WTC11 (cell line): ENCODE measurements at regions not wholly inside any gene's neighbourhood (a gene's known extent, or its start where the extent isn't known, plus 50 kb on each side); places are given as distances from the start of the nearest gene placed in this dataset.

Experiments
- ATAC-seq: fragments of 200-7000 bp; cut with Tn5 transposase; 2 replicates; pipeline ENCODE4 v1.10.0; 2021; ENCODE audit warnings: mild to moderate bottlenecking, moderate library complexity
- CTCF ChIA-PET: fragments of 300-600 bp; sonication (Branson Sonifier 250); formaldehyde crosslinking; loops from one replicate; lab custom pipeline; 2021; ENCODE audit warnings: antibody characterized with exemption; lab: Charles Lee
- POLR2A ChIA-PET: fragments of 350-600 bp; sonication (Branson Sonifier 250); formaldehyde crosslinking; loops from one replicate; lab custom pipeline; 2021; ENCODE audit warnings: antibody characterized with exemption; lab: Charles Lee
- DNase-seq: peaks from one replicate; pipeline ENCODE4 v3.0.0; 2021; ENCODE audit warnings: low spot score
- H3K27ac Mint-ChIP-seq: 2 replicates; pipeline ENCODE4 v1.8.0; 2021; ENCODE audit warnings: mixed read lengths
- H3K27me3 Mint-ChIP-seq: 2 replicates; pipeline ENCODE4 v1.8.0; 2021; ENCODE audit warnings: low read depth, mild to moderate bottlenecking, moderate library complexity, mixed read lengths
- H3K36me3 Mint-ChIP-seq: 2 replicates; pipeline ENCODE4 v1.8.0; 2021; ENCODE audit warnings: mixed read lengths
- H3K4me1 Mint-ChIP-seq: 2 replicates; pipeline ENCODE4 v1.8.0; 2022; ENCODE audit warnings: mixed read lengths
- H3K4me3 Mint-ChIP-seq: 2 replicates; pipeline ENCODE4 v1.8.0; 2021; ENCODE audit warnings: mild to moderate bottlenecking, moderate library complexity, mixed read lengths
- H3K9me3 Mint-ChIP-seq: 2 replicates; pipeline ENCODE4 v1.8.0; 2021; ENCODE audit warnings: mixed read lengths
- AFF4 ChIP-seq: sonication (generic); formaldehyde crosslinking; IDR thresholded peaks from 2 replicates; pipeline ENCODE4 v1.8.1; 2023; ENCODE audit warnings: mild to moderate bottlenecking, missing genetic modification reagents, borderline replicate concordance
- ATF3 ChIP-seq: sonication (generic); formaldehyde crosslinking; conservative IDR thresholded peaks from 2 replicates; pipeline ENCODE4 v1.8.1; 2022; ENCODE audit warnings: mild to moderate bottlenecking, missing genetic modification reagents
- ATF6 ChIP-seq: sonication (generic); formaldehyde crosslinking; IDR thresholded peaks from 2 replicates; pipeline ENCODE4 v1.8.1; 2023; ENCODE audit warnings: mild to moderate bottlenecking, missing genetic modification reagents
- CREM ChIP-seq: sonication (generic); formaldehyde crosslinking; IDR thresholded peaks from 2 replicates; pipeline ENCODE4 v1.8.1; 2022; ENCODE audit warnings: mild to moderate bottlenecking, missing genetic modification reagents, moderate library complexity
- ELF4 ChIP-seq: sonication (generic); formaldehyde crosslinking; IDR thresholded peaks from 2 replicates; pipeline ENCODE4 v1.8.1; 2022; ENCODE audit warnings: low read depth, mild to moderate bottlenecking, moderate library complexity, missing genetic modification reagents
- FOXP4 ChIP-seq: sonication (generic); formaldehyde crosslinking; IDR thresholded peaks from 2 replicates; pipeline ENCODE4 v1.8.0; 2022; ENCODE audit warnings: mild to moderate bottlenecking, missing genetic modification reagents
- IRF1 ChIP-seq: sonication (generic); formaldehyde crosslinking; IDR thresholded peaks from 2 replicates; pipeline ENCODE4 v1.8.0; 2023; ENCODE audit warnings: missing genetic modification reagents
- IRF2 ChIP-seq: sonication (generic); formaldehyde crosslinking; IDR thresholded peaks from 2 replicates; pipeline ENCODE4 v1.8.0; 2022; ENCODE audit warnings: low read depth, missing genetic modification reagents, borderline replicate concordance
- JAZF1 ChIP-seq: fragments of 250-450 bp; sonication (Bioruptor Pico); IDR thresholded peaks from 2 replicates; pipeline ENCODE4 v1.9.0; 2021; ENCODE audit warnings: moderate library complexity, mild to moderate bottlenecking, inconsistent platforms
- MXD4 ChIP-seq: fragments of 250-450 bp; sonication (Bioruptor Pico); IDR thresholded peaks from 2 replicates; pipeline ENCODE4 v1.8.0; 2021; ENCODE audit warnings: mild to moderate bottlenecking, moderate library complexity, borderline replicate concordance
- OVOL2 ChIP-seq: fragments of 250-450 bp; sonication (Bioruptor Pico); IDR thresholded peaks from 2 replicates; pipeline ENCODE4 v1.9.0; 2021; ENCODE audit warnings: mild to moderate bottlenecking, borderline replicate concordance
- PRRX2 ChIP-seq: fragments of 250-450 bp; sonication (Bioruptor Pico); IDR thresholded peaks from 2 replicates; pipeline ENCODE4 v1.8.0; 2021; ENCODE audit warnings: mild to moderate bottlenecking
- SMAD4 ChIP-seq: sonication (generic); formaldehyde crosslinking; IDR thresholded peaks from 2 replicates; pipeline ENCODE4 v1.8.0; 2022; ENCODE audit warnings: mild to moderate bottlenecking, missing genetic modification reagents
- SP1 ChIP-seq: sonication (generic); formaldehyde crosslinking; conservative IDR thresholded peaks from 2 replicates; pipeline ENCODE4 v1.8.1; 2022; ENCODE audit warnings: missing genetic modification reagents
- TEAD4 ChIP-seq: sonication (generic); formaldehyde crosslinking; IDR thresholded peaks from 2 replicates; pipeline ENCODE4 v1.8.0; 2022; ENCODE audit warnings: mild to moderate bottlenecking, missing genetic modification reagents
- ZBTB43 ChIP-seq: sonication (generic); formaldehyde crosslinking; IDR thresholded peaks from 2 replicates; pipeline ENCODE4 v1.8.1; 2023; ENCODE audit warnings: mild to moderate bottlenecking, missing genetic modification reagents
- ZNF121 ChIP-seq: sonication (generic); formaldehyde crosslinking; IDR thresholded peaks from 2 replicates; pipeline ENCODE4 v1.8.0; 2023; ENCODE audit warnings: missing genetic modification reagents
- ZNF219 ChIP-seq: sonication (generic); formaldehyde crosslinking; IDR thresholded peaks from 2 replicates; pipeline ENCODE4 v1.8.0; 2023; ENCODE audit warnings: missing genetic modification reagents, mild to moderate bottlenecking, borderline replicate concordance
- ZNF532 ChIP-seq: fragments of 250-450 bp; sonication (Bioruptor Pico); IDR thresholded peaks from 2 replicates; pipeline ENCODE4 v1.9.0; 2021; ENCODE audit warnings: mild to moderate bottlenecking, borderline replicate concordance

GRCh38 chr15:60130821-60131220 lies 126.7 kb downstream of the FOXB1 start:
- Mint-ChIP-seq H3K27ac (no peak overlapping the region), H3K9me3 (no peaks in the 10 kb centered on the region), H3K4me3 (no peak overlapping the region), H3K27me3 (no peaks in the 10 kb centered on the region; the same call in 1 of the 2 replicates), H3K4me1 (peaks cover 50% of the 10 kb centered on the region), H3K36me3 (no peaks in the 10 kb centered on the region)
- ATAC-seq (no peak), DNase-seq (no peak)
- CTCF ChIA-PET = no interaction called here
- TF ChIP-seq ZNF219 (no peak), IRF2 (no peak), ELF4 (CRISPR knock-in tag) (no peak), IRF1 (CRISPR knock-in tag) (no peak), FOXP4 (CRISPR knock-in tag) (no peak), PRRX2 (no peak), ZNF532 (CRISPR knock-in tag) (no peak), ZBTB43 (CRISPR knock-in tag) (no peak), OVOL2 (CRISPR knock-in tag) (no peak)
- POLR2A ChIA-PET = no interaction called here

GRCh38 chr15:60134609-60135008 lies 130.5 kb downstream of the FOXB1 start:
- H3K4me3 Mint-ChIP-seq = no peak overlapping the region
- POLR2A ChIA-PET = no interaction called here
- ATAC-seq (peak; percentile 26; the same call in 1 of the 2 replicates), DNase-seq (no peak)
- H3K4me1 Mint-ChIP-seq = peaks cover 31% of the 10 kb centered on the region
- no peak overlapping the region for H3K27ac Mint-ChIP-seq
- no peaks in the 10 kb centered on the region for H3K36me3 Mint-ChIP-seq
- CTCF ChIA-PET = interaction anchor here (1.3 to 1.7 kb wide), 2 partner anchors 45 to 80 kb away, joined by 3 to 6 read pairs; no protein-coding TSS in a partner anchor
- H3K27me3 Mint-ChIP-seq = no peaks in the 10 kb centered on the region
- TF ChIP-seq AFF4 (CRISPR knock-in tag) (no peak), ATF6 (CRISPR knock-in tag) (no peak), MXD4 (CRISPR knock-in tag) (no peak), TEAD4 (no peak), SP1 (CRISPR knock-in tag) (no peak), SMAD4 (CRISPR knock-in tag) (no peak), ZNF219 (no peak), CREM (no peak), OVOL2 (CRISPR knock-in tag) (no peak), ZNF121 (CRISPR knock-in tag) (no peak), ATF3 (CRISPR knock-in tag) (no peak), JAZF1 (no peak)
- no peaks in the 10 kb centered on the region for H3K9me3 Mint-ChIP-seq
